Gastrocnemius medialis (tissue), 4 donors: ENCODE measurements at regions not wholly inside any gene's neighbourhood (a gene's known extent, or its start where the extent isn't known, plus 50 kb on each side); places are given as distances from the start of the nearest gene placed in this dataset.

ENCODE experiments used
- ATAC-seq, 2 donors: fragments of 150-250 bp; one replicate each; pipeline ENCODE4 v1.9.1; 2016
- DNase-seq, 2 donors: peaks; one replicate each; pipeline ENCODE4 v3.0.0-alpha.2; 2019
- H3K27ac ChIP-seq, 4 donors: fragments of 200-600 bp; sonication (generic); 1 replicate in 1 of 4; 2 replicates in 3 of 4; pipeline ENCODE4 v1.5.1; 2016 to 2018; ENCODE audit warnings: mild to moderate bottlenecking in 2 of 4, moderate library complexity in 1 of 4
- H3K27me3 ChIP-seq, 3 donors: fragments of 200-600 bp; sonication (generic) in 2 of 3; 1 replicate in 1 of 3; 2 replicates in 2 of 3; pipeline versions ENCODE4 v1.5.1 to v1.6.0; 2016 to 2019; ENCODE audit warnings: mild to moderate bottlenecking in 1 of 3, moderate library complexity in 1 of 3
- H3K36me3 ChIP-seq, 2 donors: fragments of 200-600 bp; sonication (generic) in 1 of 2; one replicate each; pipeline ENCODE4 v1.5.1; 2017 to 2018
- H3K4me1 ChIP-seq, 2 donors: fragments of 200-600 bp; sonication (generic) in 1 of 2; one replicate each; pipeline ENCODE4 v1.5.1; 2016 to 2017; ENCODE audit warnings: mild to moderate bottlenecking in 2 of 2
- H3K4me3 ChIP-seq, 4 donors: fragments of 200-600 bp; sonication (generic) in 3 of 4; 1 replicate in 1 of 4; 2 replicates in 3 of 4; pipeline ENCODE4 v1.5.1; 2016 to 2019; ENCODE audit warnings: mild to moderate bottlenecking in 2 of 4
- H3K9me3 ChIP-seq, 3 donors: fragments of 200-600 bp; sonication (generic) in 2 of 3; 1 replicate in 1 of 3; 2 replicates in 2 of 3; pipeline ENCODE4 v1.5.1; 2016 to 2019
- POLR2A ChIP-seq, 2 donors: fragments of 450-650 bp; IDR thresholded peaks; one replicate each; pipeline ENCODE4 v1.6.1; 2017; ENCODE audit warnings: antibody characterized with exemption in 2 of 2, mild to moderate bottlenecking in 2 of 2, moderate library complexity in 2 of 2
- in situ Hi-C, 4 donors: fragments of 200-750 bp; cut with MboI; loops; one replicate each; pipeline versions ENCODE4 v1.15.0 to v1.8.0; 2017; ENCODE audit warnings: low sequenced_read_pairs in 4 of 4
- intact Hi-C: fragments of 100-400 bp; cut with DNase I; formaldehyde crosslinking; loops from one replicate; pipeline ENCODE4 v1.15.1; 2023; ENCODE audit warnings: low total_unique reads
- TF ChIP-seq, protein P1 (sequence below), 5 experiments: fragments of 450-650 bp in 3 of 5; fragments of 200-600 bp in 2 of 5; sonication (generic) in 2 of 5; IDR thresholded peaks in 4 of 5; conservative IDR thresholded peaks in 1 of 5; 1 replicate in 4 of 5; 2 replicates in 1 of 5; pipeline ENCODE4 v1.5.1; 2016 to 2019; ENCODE audit warnings: antibody characterized with exemption in 5 of 5, mild to moderate bottlenecking in 3 of 5, moderate library complexity in 3 of 5

DNA sequence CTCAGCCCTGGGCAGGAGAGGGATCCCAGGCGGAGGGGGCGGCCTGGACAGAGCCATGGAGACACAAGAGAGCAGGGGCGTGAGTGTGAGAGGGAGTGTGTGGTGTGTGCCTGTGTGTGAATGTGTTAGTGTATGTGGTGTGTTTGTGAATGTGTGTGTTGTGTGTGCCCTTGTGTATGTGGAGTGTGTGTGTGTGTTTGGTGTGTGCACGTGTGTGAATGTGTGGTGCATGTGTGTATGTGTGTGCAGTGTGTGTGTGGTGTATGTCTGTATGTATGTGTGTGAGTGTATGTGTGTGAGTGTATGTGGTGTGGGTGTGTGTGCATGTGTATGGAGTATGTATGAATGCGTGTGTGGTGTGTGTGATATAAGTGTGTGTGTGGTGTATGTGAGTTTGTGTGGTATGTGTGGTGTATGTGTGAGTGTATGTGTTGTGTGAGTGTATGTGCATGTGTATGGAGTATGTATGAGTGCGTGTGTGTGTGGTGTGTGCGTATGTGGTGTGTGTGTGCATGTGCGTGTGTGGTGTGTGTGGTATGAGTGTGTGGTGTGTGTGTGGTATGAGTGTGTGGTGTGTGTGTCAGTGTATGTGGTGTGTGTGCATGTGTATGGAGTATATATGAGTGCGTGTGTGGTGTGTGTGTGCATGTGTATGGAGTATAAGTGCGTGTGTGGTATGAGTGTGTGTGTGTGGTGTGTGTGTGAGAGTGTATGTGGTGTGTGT lies 175.2 kb upstream of the AFDN start:
- peaks cover 0 to 5% (median 0%) of the 10 kb centered on the region in 3 donors for H3K27me3 ChIP-seq
- no peak for TF ChIP-seq POLR2A (IDR thresholded peaks at IDR 0.05)
- TF ChIP-seq, protein P1, sequence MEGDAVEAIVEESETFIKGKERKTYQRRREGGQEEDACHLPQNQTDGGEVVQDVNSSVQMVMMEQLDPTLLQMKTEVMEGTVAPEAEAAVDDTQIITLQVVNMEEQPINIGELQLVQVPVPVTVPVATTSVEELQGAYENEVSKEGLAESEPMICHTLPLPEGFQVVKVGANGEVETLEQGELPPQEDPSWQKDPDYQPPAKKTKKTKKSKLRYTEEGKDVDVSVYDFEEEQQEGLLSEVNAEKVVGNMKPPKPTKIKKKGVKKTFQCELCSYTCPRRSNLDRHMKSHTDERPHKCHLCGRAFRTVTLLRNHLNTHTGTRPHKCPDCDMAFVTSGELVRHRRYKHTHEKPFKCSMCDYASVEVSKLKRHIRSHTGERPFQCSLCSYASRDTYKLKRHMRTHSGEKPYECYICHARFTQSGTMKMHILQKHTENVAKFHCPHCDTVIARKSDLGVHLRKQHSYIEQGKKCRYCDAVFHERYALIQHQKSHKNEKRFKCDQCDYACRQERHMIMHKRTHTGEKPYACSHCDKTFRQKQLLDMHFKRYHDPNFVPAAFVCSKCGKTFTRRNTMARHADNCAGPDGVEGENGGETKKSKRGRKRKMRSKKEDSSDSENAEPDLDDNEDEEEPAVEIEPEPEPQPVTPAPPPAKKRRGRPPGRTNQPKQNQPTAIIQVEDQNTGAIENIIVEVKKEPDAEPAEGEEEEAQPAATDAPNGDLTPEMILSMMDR (IDR thresholded peaks at IDR 0.05 in 4 of 5, conservative IDR thresholded peaks at IDR 0.05 in 1 of 5), result no peak
- ATAC-seq (no peak), DNase-seq (no peak)
- no peaks in the 10 kb centered on the region for H3K36me3 ChIP-seq
- no peak overlapping the region for H3K4me3 ChIP-seq
- no peaks in the 10 kb centered on the region for H3K4me1 ChIP-seq
- no peaks in the 10 kb centered on the region for H3K9me3 ChIP-seq
- H3K27ac ChIP-seq, result no peak overlapping the region
- intact Hi-C loops (no loop called here), in situ Hi-C loops (no loop called here)

DNA sequence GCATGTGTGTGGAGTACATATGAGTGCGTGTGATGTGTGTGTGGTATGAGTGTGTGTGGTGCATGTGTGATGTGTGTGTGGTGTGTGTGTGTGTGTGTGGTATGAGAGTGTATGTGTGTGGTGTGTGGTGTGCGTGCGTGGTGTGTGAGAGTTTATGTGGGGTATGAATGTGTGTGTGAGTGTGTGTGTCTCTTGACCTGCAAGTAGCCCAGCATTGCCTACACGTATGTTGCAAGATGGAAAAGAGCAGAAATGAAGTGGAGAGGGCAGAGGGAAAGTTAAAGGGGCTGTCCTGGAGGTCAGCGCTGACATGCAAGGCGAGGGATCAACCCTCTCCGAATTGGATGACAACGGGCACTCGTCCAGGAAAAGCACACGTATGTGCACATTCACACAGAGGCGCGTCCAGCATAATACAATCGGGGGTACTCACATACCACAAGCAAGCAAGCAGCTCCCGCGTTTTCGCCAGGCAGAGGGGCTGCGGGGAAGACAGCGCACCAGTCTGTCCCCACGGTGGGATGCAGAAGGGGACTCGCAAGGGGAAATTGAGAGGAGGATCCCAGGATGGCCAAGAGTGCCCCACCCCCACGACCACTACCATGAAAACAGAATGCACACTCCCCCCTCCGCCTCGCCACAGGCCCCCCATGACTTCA lies 174.5 kb upstream of the AFDN start:
- H3K36me3 ChIP-seq, result no peaks in the 10 kb centered on the region
- intact Hi-C loops, result no loop called here
- H3K9me3 ChIP-seq, result no peaks in the 10 kb centered on the region
- no peak for ATAC-seq
- H3K4me1 ChIP-seq, result no peaks in the 10 kb centered on the region
- no peak for DNase-seq
- H3K4me3 ChIP-seq, result no peak overlapping the region
- in situ Hi-C loops, result no loop called here
- peaks cover 0 to 5% (median 0%) of the 10 kb centered on the region in 3 donors for H3K27me3 ChIP-seq
- H3K27ac ChIP-seq, result no peak overlapping the region
- TF ChIP-seq, protein P1 (IDR thresholded peaks at IDR 0.05 in 4 of 5, conservative IDR thresholded peaks at IDR 0.05 in 1 of 5), result no peak
- no peak for TF ChIP-seq POLR2A (IDR thresholded peaks at IDR 0.05)

DNA sequence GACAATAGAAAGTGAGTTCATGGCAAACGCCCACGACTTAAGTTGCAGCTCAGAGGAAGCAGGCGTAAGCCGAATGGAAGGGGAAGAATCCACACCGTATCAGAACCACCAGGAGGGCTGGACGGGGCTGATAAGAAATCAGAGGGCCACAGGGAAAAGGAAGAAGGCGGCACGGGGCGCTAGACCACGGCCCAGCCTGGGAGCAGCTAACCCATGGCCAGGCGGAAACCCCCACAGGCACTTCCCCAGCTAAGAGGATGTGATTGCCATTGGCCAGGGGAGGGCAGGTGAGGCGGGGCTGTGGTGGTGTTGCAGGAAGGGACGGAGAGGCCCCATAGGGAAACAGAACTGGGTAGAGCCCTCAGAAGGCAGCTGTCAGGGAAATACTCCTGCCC lies 174.0 kb upstream of the AFDN start:
- intact Hi-C loops (no loop called here), in situ Hi-C loops (no loop called here)
- Histone ChIP-seq H3K9me3 (no peaks in the 10 kb centered on the region), H3K27ac (no peak overlapping the region), H3K27me3 (peaks cover 0 to 5% (median 0%) of the 10 kb centered on the region in 3 donors), H3K4me1 (no peaks in the 10 kb centered on the region), H3K36me3 (no peaks in the 10 kb centered on the region), H3K4me3 (no peak overlapping the region)
- TF ChIP-seq, protein P1 (IDR thresholded peaks at IDR 0.05 in 4 of 5, conservative IDR thresholded peaks at IDR 0.05 in 1 of 5), result no peak
- TF ChIP-seq POLR2A (IDR thresholded peaks at IDR 0.05), result no peak
- DNase-seq, result no peak
- no peak for ATAC-seq

DNA sequence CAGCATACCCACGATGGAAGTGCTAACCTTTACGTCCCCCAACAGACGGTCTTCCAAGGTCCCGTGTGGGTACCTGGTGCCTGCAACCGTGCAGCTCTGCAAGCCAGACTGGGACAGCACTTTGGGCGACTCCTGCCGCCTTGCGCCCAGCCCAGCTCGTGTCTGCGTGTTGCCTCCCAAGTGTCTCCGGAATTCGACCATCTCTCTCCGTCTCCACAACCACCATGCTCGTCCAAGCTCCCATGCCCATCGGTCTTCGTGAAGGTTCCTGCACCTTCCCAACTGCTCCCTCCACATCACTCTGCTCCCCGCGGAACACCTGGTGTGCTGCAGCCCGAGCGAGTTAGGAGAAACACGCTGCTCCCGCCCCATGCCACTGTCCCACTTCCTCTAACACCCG lies 173.2 kb upstream of the AFDN start:
- no peak overlapping the region for H3K27ac ChIP-seq
- TF ChIP-seq, protein P1 (IDR thresholded peaks at IDR 0.05 in 4 of 5, conservative IDR thresholded peaks at IDR 0.05 in 1 of 5), result no peak
- TF ChIP-seq POLR2A (IDR thresholded peaks at IDR 0.05), result no peak
- DNase-seq, result no peak
- ATAC-seq, result no peak
- H3K36me3 ChIP-seq, result no peaks in the 10 kb centered on the region
- no peaks in the 10 kb centered on the region for H3K4me1 ChIP-seq
- H3K9me3 ChIP-seq, result no peaks in the 10 kb centered on the region
- no peak overlapping the region for H3K4me3 ChIP-seq
- peaks cover 0 to 5% (median 0%) of the 10 kb centered on the region in 3 donors for H3K27me3 ChIP-seq
- intact Hi-C loops, result no loop called here
- in situ Hi-C loops, result no loop called here
